H9 (cell line): ENCODE measurements at regions not wholly inside any gene's neighbourhood (a gene's known extent, or its start where the extent isn't known, plus 50 kb on each side); places are given as distances from the start of the nearest gene placed in this dataset.

Experiments
- DNase-seq: peaks from one replicate; pipeline ENCODE4 v3.0.0-alpha.2; 2017
- H2AFZ ChIP-seq: one replicate; pipeline ENCODE4 v1.6.1; 2013; ENCODE audit warnings: mild to moderate bottlenecking, low read length, control low read depth, moderate library complexity
- H2AK5ac ChIP-seq: 2 replicates; pipeline ENCODE4 v1.6.1; 2013; ENCODE audit warnings: low read length, control low read depth, mixed read lengths; ENCODE audit not compliant: insufficient read length
- H2BK120ac ChIP-seq: one replicate; pipeline ENCODE4 v1.6.1; 2013; ENCODE audit warnings: low read depth, mild to moderate bottlenecking, low read length, control low read depth, inconsistent platforms; ENCODE audit not compliant: poor library complexity, severe bottlenecking
- H2BK12ac ChIP-seq: 2 replicates; pipeline ENCODE4 v1.6.1; 2013; ENCODE audit warnings: low read length, control low read depth, mixed read lengths, low read depth; ENCODE audit not compliant: insufficient read length
- H2BK15ac ChIP-seq: 2 replicates; pipeline ENCODE4 v1.6.1; 2013; ENCODE audit warnings: low read depth, low read length, control low read depth
- H2BK20ac ChIP-seq: one replicate; pipeline ENCODE4 v1.6.1; 2013; ENCODE audit warnings: low read depth, mild to moderate bottlenecking, low read length, control low read depth, inconsistent platforms; ENCODE audit not compliant: poor library complexity, severe bottlenecking
- H2BK5ac ChIP-seq: 2 replicates; pipeline ENCODE4 v1.6.1; 2013; ENCODE audit warnings: low read length, control low read depth, mixed read lengths; ENCODE audit not compliant: insufficient read length
- H3K14ac ChIP-seq: 2 replicates; pipeline ENCODE4 v1.6.1; 2013; ENCODE audit warnings: low read length, control low read depth; ENCODE audit not compliant: insufficient read depth
- H3K18ac ChIP-seq: 2 replicates; pipeline ENCODE4 v1.6.1; 2013; ENCODE audit warnings: low read depth, mild to moderate bottlenecking, mixed read lengths, low read length, control low read depth; ENCODE audit not compliant: insufficient read length
- H3K23ac ChIP-seq: 2 replicates; pipeline ENCODE4 v1.6.1; 2013; ENCODE audit warnings: low read length, control low read depth, mixed read lengths, low read depth; ENCODE audit not compliant: insufficient read length
- H3K23me2 ChIP-seq: 2 replicates; pipeline ENCODE4 v1.6.1; 2013; ENCODE audit warnings: low read depth, mild to moderate bottlenecking, mixed read lengths, low read length, control low read depth; ENCODE audit not compliant: insufficient read length, poor library complexity, severe bottlenecking
- H3K27ac ChIP-seq: 2 replicates; pipeline ENCODE4 v1.5.1; 2013; ENCODE audit warnings: low read length, control low read depth, mixed read lengths, low read depth; ENCODE audit not compliant: insufficient read length
- H3K27me3 ChIP-seq: 2 replicates; pipeline ENCODE4 v1.6.1; 2013; ENCODE audit warnings: low read length, control low read depth, inconsistent platforms; ENCODE audit not compliant: insufficient read depth
- H3K4ac ChIP-seq: 2 replicates; pipeline ENCODE4 v1.6.1; 2013; ENCODE audit warnings: low read depth, mild to moderate bottlenecking, control low read depth, inconsistent platforms, low read length, moderate library complexity
- H3K4me1 ChIP-seq: 2 replicates; pipeline ENCODE4 v1.6.1; 2013; ENCODE audit warnings: low read length, control low read depth, inconsistent platforms; ENCODE audit not compliant: insufficient read depth
- H3K4me2 ChIP-seq: 2 replicates; pipeline ENCODE4 v1.6.1; 2013; ENCODE audit warnings: low read length, control low read depth, mixed read lengths; ENCODE audit not compliant: insufficient read length, insufficient read depth
- H3K56ac ChIP-seq: 2 replicates; pipeline ENCODE4 v1.6.1; 2013; ENCODE audit warnings: low read depth, mild to moderate bottlenecking, mixed read lengths, low read length, control low read depth; ENCODE audit not compliant: insufficient read length
- H3K79me1 ChIP-seq: 2 replicates; pipeline ENCODE4 v1.6.1; 2013; ENCODE audit warnings: low read depth, mild to moderate bottlenecking, moderate library complexity, low read length, control low read depth, inconsistent platforms; ENCODE audit not compliant: insufficient read depth, poor library complexity, severe bottlenecking
- H3K79me2 ChIP-seq: 2 replicates; pipeline ENCODE4 v1.6.1; 2013; ENCODE audit warnings: low read length, control low read depth, inconsistent platforms; ENCODE audit not compliant: insufficient read depth
- H3K9ac ChIP-seq: 2 replicates; pipeline ENCODE4 v1.6.1; 2013; ENCODE audit warnings: low read length, control low read depth, mixed read lengths; ENCODE audit not compliant: insufficient read length; ENCODE audit errors: extremely low read depth
- H3K9me3 ChIP-seq: one replicate; pipeline ENCODE4 v1.6.1; 2013; ENCODE audit warnings: low read depth, low read length, inconsistent platforms; ENCODE audit not compliant: control insufficient read depth
- H3T11ph ChIP-seq: one replicate; pipeline ENCODE4 v1.6.1; 2013; ENCODE audit warnings: mild to moderate bottlenecking, low read length, control low read depth, inconsistent platforms
- H4K20me1 ChIP-seq: one replicate; pipeline ENCODE4 v1.6.1; 2013; ENCODE audit not compliant: control insufficient read depth, insufficient read length, insufficient read depth
- H4K5ac ChIP-seq: 2 replicates; pipeline ENCODE4 v1.6.1; 2013; ENCODE audit warnings: low read depth, mild to moderate bottlenecking, mixed read lengths, low read length, control low read depth; ENCODE audit not compliant: insufficient read length
- H4K8ac ChIP-seq: replicated peaks from 2 replicates; pipeline ENCODE4 v1.6.1; 2013; ENCODE audit warnings: low read length, control low read depth, mixed read lengths, low read depth; ENCODE audit not compliant: insufficient read length
- H4K91ac ChIP-seq: 2 replicates; pipeline ENCODE4 v1.6.1; 2013; ENCODE audit warnings: low read depth, mild to moderate bottlenecking, moderate library complexity, mixed read lengths, low read length, control low read depth; ENCODE audit not compliant: insufficient read length
- H3K27ac Mint-ChIP-seq, 3 experiments: 2 replicates in 2 of 3; 3 replicates in 1 of 3; pipeline ENCODE4 v1.8.0; 2020 to 2021; ENCODE audit warnings: mixed read lengths in 3 of 3, mild to moderate bottlenecking in 1 of 3, moderate library complexity in 1 of 3
- H3K27me3 Mint-ChIP-seq: 2 replicates; pipeline ENCODE4 v1.8.0; 2021; ENCODE audit warnings: low read depth, mild to moderate bottlenecking, moderate library complexity, mixed read lengths
- H3K36me3 Mint-ChIP-seq, 3 experiments: 2 replicates in 2 of 3; 3 replicates in 1 of 3; pipeline ENCODE4 v1.8.0; 2020 to 2021; ENCODE audit warnings: low read depth in 3 of 3, mixed read lengths in 3 of 3; ENCODE audit not compliant: insufficient read depth in 1 of 3
- H3K4me1 Mint-ChIP-seq, 2 experiments: 2 replicates each; pipeline ENCODE4 v1.8.0; 2020; ENCODE audit warnings: mixed read lengths in 2 of 2
- H3K4me3 Mint-ChIP-seq, 2 experiments: 2 replicates in 1 of 2; 3 replicates in 1 of 2; pipeline ENCODE4 v1.8.0; 2020 to 2021; ENCODE audit warnings: mild to moderate bottlenecking in 2 of 2, mixed read lengths in 2 of 2, moderate library complexity in 1 of 2
- H3K9me3 Mint-ChIP-seq, 2 experiments: 2 replicates in 1 of 2; 3 replicates in 1 of 2; pipeline ENCODE4 v1.8.0; 2020; ENCODE audit warnings: mild to moderate bottlenecking in 2 of 2, mixed read lengths in 2 of 2, moderate library complexity in 1 of 2
- CTCF ChIP-seq: fragments of 200-600 bp; sonication (generic); conservative IDR thresholded peaks from 3 replicates; pipeline ENCODE4 v1.8.0; 2021; ENCODE audit warnings: antibody characterized with exemption, mild to moderate bottlenecking
- WGBS: extraction: QIAGEN DNeasy Blood & Tissue Kit; methylation state at CpG from one replicate; pipeline ENCODE4 v1.1.7; 2013; ENCODE audit warnings: missing lambda C conversion rate, low lambda C conversion rate, mixed read lengths; ENCODE audit not compliant: insufficient read length; ENCODE audit errors: extremely low coverage; 5-methylcytosine and 5-hydroxymethylcytosine counted together

GRCh38 chr7:46133751-46134150 is 212.7 kb upstream of the IGFBP3 start:
- no peaks in the 10 kb centered on the region for H3K27me3 Mint-ChIP-seq
- TF ChIP-seq CTCF = no peak
- Histone ChIP-seq H3K23me2 (no peaks in the 10 kb centered on the region), H3K79me2 (no peaks in the 10 kb centered on the region), H3K14ac (no peak overlapping the region), H4K5ac (no peak overlapping the region), H4K20me1 (no peaks in the 10 kb centered on the region), H3K9ac (no peak overlapping the region), H2BK120ac (no peak overlapping the region), H2BK15ac (no peak overlapping the region), H4K8ac (no peak overlapping the region), H2BK20ac (no peak overlapping the region), H3K4ac (no peak overlapping the region), H3K27me3 (no peaks in the 10 kb centered on the region), H2BK5ac (no peak overlapping the region), H3K18ac (no peak overlapping the region), H3K23ac (no peak overlapping the region), H3K27ac (no peak overlapping the region), H3K4me1 (no peaks in the 10 kb centered on the region), H2AK5ac (no peak overlapping the region), H3K4me2 (no peak overlapping the region), H3K9me3 (no peaks in the 10 kb centered on the region), H4K91ac (no peak overlapping the region), H3K56ac (no peak overlapping the region), H3T11ph (no peak overlapping the region), H3K79me1 (no peaks in the 10 kb centered on the region), H2AFZ (no peak overlapping the region), H2BK12ac (no peak overlapping the region)
- H3K4me3 Mint-ChIP-seq = no peak overlapping the region
- H3K9me3 Mint-ChIP-seq = no peaks in the 10 kb centered on the region; a peak in 1 of 5 replicates
- peaks cover 7 to 8% of the 10 kb centered on the region in 2 experiments for H3K4me1 Mint-ChIP-seq
- H3K27ac Mint-ChIP-seq = no peak overlapping the region; a peak in 1 of 7 replicates
- DNase-seq = no peak
- no CpG with 5 or more reads among the region's 3 CpGs for WGBS
- no peaks in the 10 kb centered on the region for H3K36me3 Mint-ChIP-seq
